ENCODE measurements at regions not wholly inside any gene's neighbourhood (a gene's known extent, or its start where the extent isn't known, plus 50 kb on each side); places are given as distances from the start of the nearest gene placed in this dataset.
A peak's percentile ranks its signal among the peaks of the same experiment; 100 is the strongest.
"Not testable (repeated sequence)": the region's sequence is repeated elsewhere in the genome, so short reads cannot be mapped to it uniquely, and the experiment has no call there.

GRCh38 chr1:245067257-245067656 is 87.5 kb upstream of the KIF26B start:
- DNase-seq: no peak
- intact Hi-C loops (cut with DNase I): no loop called here

- DNase-seq: no peak
- intact Hi-C loops (cut with DNase I): no loop called here
Observed at GRCh38 chr1:245062741-245063305, 92.0 kb upstream of the KIF26B start.

GRCh38 chr1:245061808-245062207 is 93.0 kb upstream of the KIF26B start:
- intact Hi-C loops (cut with DNase I): not testable (repeated sequence)

GRCh38 chr1:245060684-245061374 is 94.0 kb upstream of the KIF26B start:
- no peak for DNase-seq
- intact Hi-C loops (cut with DNase I): no loop called here

More at GRCh38 chr1:245061808-245062207, 93.0 kb upstream of the KIF26B start:
- DNase-seq: not testable (repeated sequence)

- intact Hi-C loops (cut with DNase I): no loop called here
- no peak for DNase-seq
Observed at GRCh38 chr1:245059806-245060424, 94.9 kb upstream of the KIF26B start.

- DNase-seq: no peak
- intact Hi-C loops (cut with DNase I): no loop called here
Observed at GRCh38 chr1:245058882-245059281, 95.9 kb upstream of the KIF26B start.

- intact Hi-C loops (cut with DNase I): no loop called here
- no peak for DNase-seq
Observed at GRCh38 chr1:245058436-245058835, 96.3 kb upstream of the KIF26B start.

DNA sequence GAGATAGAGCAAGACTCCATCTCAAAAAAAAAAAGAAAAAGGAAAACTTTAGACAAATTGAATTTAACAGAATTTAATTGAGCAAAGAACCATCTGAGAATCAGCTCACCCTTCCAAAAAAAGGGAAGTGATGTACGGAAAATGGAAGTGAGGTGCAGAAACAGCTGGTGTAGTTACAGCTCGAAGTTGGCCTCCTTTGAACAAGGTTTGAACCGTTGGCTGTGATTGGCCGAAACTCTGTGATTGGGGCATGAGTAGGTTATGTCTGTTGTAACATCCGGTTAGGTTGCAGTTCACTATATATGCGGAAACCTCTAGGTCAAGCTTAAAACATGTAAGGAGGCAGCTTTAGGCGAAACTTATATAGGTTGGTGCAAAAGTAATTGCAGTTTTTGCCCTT is 97.9 kb upstream of the KIF26B start:
- intact Hi-C loops (cut with DNase I): no loop called here

GRCh38 chr1:245056296-245056695 is 98.5 kb upstream of the KIF26B start:
- DNase-seq; intact Hi-C loops (cut with DNase I): not testable (repeated sequence)

More for the DNA sequence above, 97.9 kb upstream of the KIF26B start:
- no peak for DNase-seq

DNA sequence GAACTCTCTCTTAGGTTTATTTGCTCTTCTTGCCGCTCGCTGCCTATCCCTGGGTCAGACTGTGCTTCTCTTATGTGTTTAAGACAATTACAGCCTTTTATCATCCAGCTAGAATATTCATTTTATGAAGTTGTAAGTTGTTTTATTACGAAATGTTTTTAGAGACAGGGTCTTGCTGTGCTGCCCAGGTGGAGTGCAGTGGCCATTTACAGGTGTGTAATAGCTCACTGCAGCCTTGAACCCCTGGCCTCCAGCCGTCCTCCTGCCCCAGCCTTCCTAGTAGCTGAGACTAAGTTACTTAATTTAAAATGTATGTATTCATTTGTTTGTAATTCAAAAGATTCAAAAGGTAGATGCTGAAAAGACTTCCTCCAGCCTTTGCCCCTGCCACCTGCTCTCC is 99.0 kb upstream of the KIF26B start:
- intact Hi-C loops (cut with DNase I): no loop called here
- no peak for DNase-seq

GRCh38 chr1:245054507-245055270 is 100.1 kb upstream of the KIF26B start:
- no peak for DNase-seq
- intact Hi-C loops (cut with DNase I): no loop called here

- intact Hi-C loops (cut with DNase I): no loop called here
- DNase-seq: no peak
Observed at GRCh38 chr1:245054105-245054504, 100.7 kb upstream of the KIF26B start.

GRCh38 chr1:245052258-245052657 is 102.5 kb upstream of the KIF26B start:
- no peak for DNase-seq
- intact Hi-C loops (cut with DNase I): no loop called here

- intact Hi-C loops (cut with DNase I): no loop called here
- peak in 1 of 10 donors; percentile 17 for DNase-seq
Observed at GRCh38 chr1:245051349-245052221, 103.2 kb upstream of the KIF26B start.

DNA sequence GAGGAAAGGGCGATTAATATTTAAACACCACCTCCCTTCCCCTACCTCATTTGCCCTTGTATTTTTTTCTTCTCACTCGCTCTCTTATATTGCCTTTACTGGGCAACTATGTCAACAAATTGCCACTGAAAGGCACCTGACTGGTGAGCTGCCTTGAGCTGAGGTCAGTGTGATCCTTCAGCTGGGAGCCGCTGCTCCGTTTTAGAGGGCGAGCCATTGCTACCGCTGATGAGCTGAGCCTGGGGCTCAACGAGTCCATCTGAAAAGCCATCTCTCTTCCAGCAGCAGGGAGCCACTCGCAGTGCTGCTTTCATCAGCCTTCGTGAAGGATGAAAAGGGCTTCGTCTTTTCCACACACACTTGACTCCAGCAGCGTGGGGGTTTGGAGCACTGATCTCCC is 108.0 kb upstream of the KIF26B start:
- intact Hi-C loops (cut with DNase I): no loop called here
- no peak for DNase-seq

GRCh38 chr1:245046315-245046714 is 108.5 kb upstream of the KIF26B start:
- intact Hi-C loops (cut with DNase I): no loop called here
- no peak for DNase-seq

DNA sequence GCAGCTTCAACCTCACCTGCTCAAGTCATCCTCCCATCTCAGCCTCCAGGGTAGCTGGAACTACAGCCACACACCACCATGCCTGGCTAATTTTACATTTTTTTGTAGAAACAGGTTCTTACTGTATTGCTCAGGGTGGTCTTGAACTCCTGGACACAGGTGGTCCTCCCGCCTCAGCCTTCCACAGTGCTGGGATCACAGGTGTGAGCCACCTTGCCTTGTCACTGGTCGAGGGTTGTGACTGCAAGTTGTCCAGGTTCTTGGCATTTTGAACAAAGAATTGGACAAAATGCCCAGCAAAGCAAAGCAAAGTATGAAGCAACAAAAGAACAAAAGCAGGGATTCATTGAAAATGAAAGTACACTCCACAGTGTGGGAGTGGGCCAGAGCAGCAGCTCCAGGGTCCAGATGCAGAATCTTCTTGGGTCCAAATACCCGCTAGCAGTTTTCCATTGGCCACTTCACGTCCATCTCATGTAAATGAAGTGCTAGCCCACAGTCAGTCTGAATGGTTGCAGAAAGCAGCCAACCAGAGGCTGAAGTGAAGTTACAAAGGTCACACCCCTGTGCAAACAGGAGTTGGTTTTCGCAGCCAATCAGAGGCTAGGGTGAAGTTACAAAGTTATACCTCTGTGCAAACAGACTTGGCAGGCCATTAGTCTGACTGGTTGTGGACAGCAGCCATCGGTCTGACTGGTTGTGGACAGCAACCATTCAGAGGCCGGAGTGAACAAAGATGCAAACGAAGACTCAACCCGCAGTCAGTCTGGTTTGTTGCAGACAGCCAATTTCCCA is 109.5 kb upstream of the KIF26B start:
- peak in 2 of 10 donors; percentile 26 to 30 for DNase-seq
- intact Hi-C loops (cut with DNase I): no loop called here

DNA sequence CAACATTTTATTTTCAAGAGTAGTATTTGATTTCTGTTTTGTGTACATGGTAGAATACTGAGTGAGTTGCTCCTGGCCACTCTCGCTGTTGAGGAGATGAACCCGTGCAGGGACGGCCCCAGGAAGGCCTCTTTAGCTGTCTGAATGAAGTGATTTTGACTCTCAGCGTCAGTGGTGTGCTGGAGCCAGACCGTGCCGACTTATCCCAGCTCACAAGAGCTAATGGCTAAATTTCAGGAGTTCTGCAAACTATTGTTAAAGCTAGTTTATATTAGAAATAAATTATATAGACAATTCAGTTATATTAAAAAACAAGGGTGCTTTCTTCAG is 111.2 kb upstream of the KIF26B start:
- intact Hi-C loops (cut with DNase I): loop anchor here (2.0 to 5.0 kb wide), 5 partner anchors 73 to 441 kb away; partner anchors contain the start of gene COX20
- DNase-seq: no peak

DNA sequence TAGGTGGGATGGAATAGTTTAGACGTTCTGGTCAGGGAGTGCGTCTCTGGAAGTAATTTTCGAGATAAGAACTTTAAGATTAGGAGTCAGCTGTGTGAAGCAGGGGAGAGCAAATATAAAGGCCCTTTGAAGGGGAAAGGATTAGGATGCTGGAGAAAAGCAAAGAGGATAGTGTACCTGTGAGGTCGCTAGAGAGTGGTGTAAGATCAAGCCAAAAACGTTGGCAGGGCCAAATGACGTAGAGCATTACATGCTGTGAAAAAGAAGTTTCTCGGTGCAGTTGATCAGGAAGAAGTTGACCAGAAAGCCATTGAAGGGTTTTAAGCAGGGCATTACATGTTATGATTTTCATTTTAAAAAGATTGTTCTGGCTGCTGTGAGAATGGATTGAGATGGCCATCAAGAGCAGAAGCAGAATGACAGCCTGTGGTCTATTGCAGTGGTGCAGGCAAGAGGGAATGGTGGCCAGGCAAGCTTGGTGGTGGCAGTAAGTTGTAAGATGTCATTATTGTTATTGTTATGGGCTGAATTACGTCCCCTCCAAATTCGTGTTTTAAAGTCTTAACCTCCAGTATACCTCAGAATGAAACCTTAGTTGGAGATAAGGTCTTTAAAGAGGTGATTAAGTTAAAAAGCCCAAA is 113.6 kb upstream of the KIF26B start:
- no peak for DNase-seq
- intact Hi-C loops (cut with DNase I): loop anchor here (5.0 kb wide), 1 partner anchor 439 kb away; no protein-coding TSS in a partner anchor
